Adrenal gland (tissue), 9 donors: ENCODE measurements at regions not wholly inside any gene's neighbourhood (a gene's known extent, or its start where the extent isn't known, plus 50 kb on each side); places are given as distances from the start of the nearest gene placed in this dataset.

Experiments used
- DNase-seq, 7 donors: peaks; one replicate each; pipeline ENCODE4 v3.0.0-alpha.2; 2019 to 2020
- H3K27ac ChIP-seq, 5 donors: fragments of 200-600 bp; sonication (generic) in 4 of 5; 1 replicate in 3 of 5; 2 replicates in 2 of 5; pipeline versions ENCODE4 v1.5.1 to v1.8.0; 2016 to 2020; ENCODE audit warnings: mild to moderate bottlenecking in 1 of 5
- H3K27me3 ChIP-seq: fragments of 200-600 bp; 2 replicates; pipeline ENCODE4 v1.8.0; 2021
- H3K36me3 ChIP-seq, 2 donors: fragments of 200-600 bp; replicated peaks in 1 of 2; 1 replicate in 1 of 2; 2 replicates in 1 of 2; pipeline versions ENCODE4 v1.5.1 to v1.8.0; 2018 to 2022
- H3K4me1 ChIP-seq, 2 donors: fragments of 200-600 bp; replicated peaks in 1 of 2; 1 replicate in 1 of 2; 2 replicates in 1 of 2; pipeline versions ENCODE4 v1.5.1 to v1.8.0; 2018 to 2021
- H3K4me3 ChIP-seq, 4 donors: fragments of 200-600 bp; sonication (generic) in 3 of 4; one replicate each; pipeline ENCODE4 v1.5.1; 2016 to 2018
- H3K9me3 ChIP-seq, 3 donors: fragments of 200-600 bp; sonication (generic) in 1 of 3; replicated peaks in 1 of 3; 1 replicate in 2 of 3; 2 replicates in 1 of 3; pipeline versions ENCODE4 v1.5.1 to v1.8.0; 2016 to 2021
- CTCF ChIP-seq, 6 experiments: fragments of 450-650 bp in 4 of 6; fragments of 200-600 bp in 2 of 6; sonication (generic) in 1 of 6; IDR thresholded peaks; 1 replicate in 5 of 6; 2 replicates in 1 of 6; pipeline versions ENCODE4 v1.5.1 to v1.8.0; 2016 to 2021; ENCODE audit warnings: antibody characterized with exemption in 6 of 6, mild to moderate bottlenecking in 2 of 6, moderate library complexity in 1 of 6
- POLR2A ChIP-seq, 2 donors: fragments of 450-650 bp; IDR thresholded peaks; one replicate each; pipeline ENCODE4 v1.6.1; 2017; ENCODE audit warnings: antibody characterized with exemption in 2 of 2, mild to moderate bottlenecking in 2 of 2, moderate library complexity in 1 of 2
- WGBS, 4 donors: extraction: QIAGEN DNeasy Blood & Tissue Kit in 2 of 4; methylation state at CpG; one replicate each; pipeline versions ENCODE4 v1.1.5 to v1.1.7; 2013 to 2017; 5-methylcytosine and 5-hydroxymethylcytosine counted together
- intact Hi-C, 2 donors: fragments of 100-400 bp; cut with DNase I; formaldehyde crosslinking; loops; one replicate each; pipeline versions ENCODE4 v1.14.1 to v1.15.0; 2022 to 2023
- donor health status: healthy with polysubstance abuse.
- donor health status: Bipolar disorder and iron deficiency.
- donor health status: DM: yes; HTN: yes; CAD: no.
- donor health status: DM: no; HTN: no; CAD: no.
- donor health status: DM: no; HTN: no; CAD: no.

DNA sequence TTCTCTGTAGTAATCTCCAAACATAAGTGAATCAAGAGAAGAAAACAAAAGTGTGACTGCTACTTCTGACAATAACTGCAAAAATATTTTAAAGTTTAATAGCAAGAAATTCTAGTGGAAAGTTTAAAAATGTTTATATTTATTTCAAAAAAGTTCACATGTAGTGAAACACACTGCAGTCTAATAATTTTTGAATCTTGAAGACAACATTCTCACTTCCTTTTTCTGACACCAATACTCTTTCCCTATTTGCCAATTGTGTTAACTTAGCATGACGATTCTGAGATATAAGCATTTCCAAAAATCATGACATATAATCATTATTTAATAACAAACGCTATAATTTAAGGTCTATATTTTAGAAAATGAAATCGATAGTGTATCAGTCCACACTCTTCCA is 429.1 kb upstream of the PKDCC start:
- no peak overlapping the region for H3K4me3 ChIP-seq
- H3K27me3 ChIP-seq = no peaks in the 10 kb centered on the region
- no peak overlapping the region for H3K27ac ChIP-seq
- H3K9me3 ChIP-seq = no peaks in the 10 kb centered on the region
- no peak for TF ChIP-seq CTCF (IDR thresholded peaks at IDR 0.05)
- no peak for TF ChIP-seq POLR2A (IDR thresholded peaks at IDR 0.05)
- 67 to 88% (median 84%) methylated on average over 3 of the region's 3 CpGs for WGBS, 4 donors
- intact Hi-C loops = no loop called here
- no peak for DNase-seq
- H3K36me3 ChIP-seq = no peaks in the 10 kb centered on the region
- peaks cover 0 to 4% of the 10 kb centered on the region in 2 donors for H3K4me1 ChIP-seq

DNA sequence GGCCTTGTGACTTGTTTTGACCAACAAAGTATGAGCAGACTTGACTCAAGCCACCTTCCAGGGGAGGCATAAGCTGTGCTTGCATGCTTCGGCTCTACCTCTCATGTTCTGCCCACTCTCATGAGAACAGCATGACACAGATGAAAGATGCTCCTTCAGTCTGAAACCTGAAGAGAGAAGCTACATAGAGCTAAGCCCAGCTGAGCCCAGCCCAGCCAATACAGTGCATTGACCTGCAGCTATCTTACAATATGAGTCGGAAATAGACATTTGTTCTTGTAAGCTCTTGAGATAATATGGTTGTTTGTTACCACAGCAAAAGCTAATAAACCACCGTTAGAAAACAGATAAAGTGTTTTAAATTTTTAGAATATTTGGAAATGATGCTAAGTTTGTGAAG is 426.7 kb upstream of the PKDCC start:
- TF ChIP-seq POLR2A (IDR thresholded peaks at IDR 0.05) = no peak
- no peak for TF ChIP-seq CTCF (IDR thresholded peaks at IDR 0.05)
- DNase-seq = no peak
- intact Hi-C loops = no loop called here
- no peak overlapping the region for H3K27ac ChIP-seq
- H3K36me3 ChIP-seq = no peaks in the 10 kb centered on the region
- H3K27me3 ChIP-seq = no peaks in the 10 kb centered on the region
- 76 to 87% (median 82%) methylated on average over 3 of the region's 3 CpGs for WGBS, 4 donors
- H3K4me3 ChIP-seq = no peak overlapping the region
- peaks cover 7 to 12% of the 10 kb centered on the region in 2 donors for H3K4me1 ChIP-seq
- no peaks in the 10 kb centered on the region for H3K9me3 ChIP-seq

- Histone ChIP-seq H3K36me3 (no peaks in the 10 kb centered on the region), H3K4me1 (peaks cover 7 to 12% of the 10 kb centered on the region in 2 donors), H3K27me3 (no peaks in the 10 kb centered on the region), H3K27ac (no peak overlapping the region), H3K9me3 (no peaks in the 10 kb centered on the region), H3K4me3 (no peak overlapping the region)
- DNase-seq = no peak
- TF ChIP-seq POLR2A (IDR thresholded peaks at IDR 0.05) (no peak), CTCF (IDR thresholded peaks at IDR 0.05) (no peak)
- intact Hi-C loops = no loop called here
- WGBS, 4 donors = 66 to 75% (median 74%) methylated on average over 3 of the region's 3 CpGs
Observed at GRCh38 chr2:41621563-41621962, 426.3 kb upstream of the PKDCC start.

DNA sequence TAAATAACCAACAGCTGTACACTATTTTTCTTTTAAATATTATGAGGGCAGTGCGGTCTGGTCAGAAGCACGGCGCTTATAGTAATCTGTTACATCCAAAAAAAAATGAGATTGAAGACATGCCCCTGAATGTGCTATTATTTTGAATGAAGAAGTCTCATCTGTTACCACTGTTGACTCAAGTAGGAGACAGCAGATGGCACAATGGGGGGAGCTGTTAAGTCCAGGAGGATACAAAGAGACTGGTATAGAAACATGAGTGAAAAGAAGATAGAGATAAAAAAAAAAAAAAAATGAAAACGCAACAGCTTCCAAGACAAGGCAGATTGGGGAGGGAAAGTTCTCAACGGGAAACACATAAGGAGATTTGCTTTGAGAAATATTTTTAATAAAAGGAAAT is 425.5 kb upstream of the PKDCC start:
- no peaks in the 10 kb centered on the region for H3K27me3 ChIP-seq
- whole genome bisulfite sequencing, 4 donors = 91 to 96% (median 92%) methylated on average over 5 of the region's 5 CpGs
- TF ChIP-seq POLR2A (IDR thresholded peaks at IDR 0.05) (no peak), CTCF (IDR thresholded peaks at IDR 0.05) (no peak)
- peaks cover 7 to 12% of the 10 kb centered on the region in 2 donors for H3K4me1 ChIP-seq
- no peak overlapping the region for H3K4me3 ChIP-seq
- DNase-seq = no peak
- intact Hi-C loops = no loop called here
- no peaks in the 10 kb centered on the region for H3K36me3 ChIP-seq
- H3K27ac ChIP-seq = no peak overlapping the region
- H3K9me3 ChIP-seq = no peaks in the 10 kb centered on the region
